ENCODE measurements at regions not wholly inside any gene's neighbourhood (a gene's known extent, or its start where the extent isn't known, plus 50 kb on each side); places are given as distances from the start of the nearest gene placed in this dataset.

DNA sequence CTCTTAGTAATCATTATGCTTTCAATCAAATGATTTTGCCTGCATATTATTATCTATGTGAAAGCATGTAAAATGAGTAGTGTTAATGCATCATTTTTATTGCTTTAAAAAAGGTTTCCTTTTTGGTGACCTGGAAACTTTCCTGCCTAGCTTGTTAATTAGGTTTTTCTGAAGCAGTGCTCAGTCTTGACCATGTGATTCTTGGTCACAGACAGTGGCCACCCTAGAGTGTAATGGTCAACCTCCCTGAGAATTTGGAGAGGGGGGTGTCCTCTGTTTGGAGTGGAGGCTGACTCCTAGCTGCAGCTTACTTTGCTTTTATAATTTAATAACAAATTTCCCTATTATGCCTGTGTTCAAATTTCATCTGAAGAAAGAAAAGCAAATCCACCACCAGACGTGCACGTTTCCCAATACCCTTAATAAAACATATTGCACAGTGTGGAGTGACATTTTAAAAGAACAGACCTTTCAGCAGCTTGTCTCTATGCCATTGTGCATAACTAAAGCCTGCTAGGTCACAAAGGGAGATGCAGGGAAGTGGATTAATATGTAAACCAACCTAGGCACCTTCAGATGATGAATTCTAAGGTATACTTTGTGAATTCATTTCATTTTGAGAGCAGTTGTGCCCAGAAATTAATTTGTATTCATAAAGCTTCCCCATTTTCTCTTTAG lies 130.6 kb downstream of the RPRM start:
- DNase-seq (ENCODE audit: low read depth), result no peak
- TF ChIP-seq, protein P1, sequence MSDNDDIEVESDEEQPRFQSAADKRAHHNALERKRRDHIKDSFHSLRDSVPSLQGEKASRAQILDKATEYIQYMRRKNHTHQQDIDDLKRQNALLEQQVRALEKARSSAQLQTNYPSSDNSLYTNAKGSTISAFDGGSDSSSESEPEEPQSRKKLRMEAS (IDR thresholded peaks at IDR 0.05; ENCODE audit: low read depth, low read length), result no peak
- TF ChIP-seq, protein P2, sequence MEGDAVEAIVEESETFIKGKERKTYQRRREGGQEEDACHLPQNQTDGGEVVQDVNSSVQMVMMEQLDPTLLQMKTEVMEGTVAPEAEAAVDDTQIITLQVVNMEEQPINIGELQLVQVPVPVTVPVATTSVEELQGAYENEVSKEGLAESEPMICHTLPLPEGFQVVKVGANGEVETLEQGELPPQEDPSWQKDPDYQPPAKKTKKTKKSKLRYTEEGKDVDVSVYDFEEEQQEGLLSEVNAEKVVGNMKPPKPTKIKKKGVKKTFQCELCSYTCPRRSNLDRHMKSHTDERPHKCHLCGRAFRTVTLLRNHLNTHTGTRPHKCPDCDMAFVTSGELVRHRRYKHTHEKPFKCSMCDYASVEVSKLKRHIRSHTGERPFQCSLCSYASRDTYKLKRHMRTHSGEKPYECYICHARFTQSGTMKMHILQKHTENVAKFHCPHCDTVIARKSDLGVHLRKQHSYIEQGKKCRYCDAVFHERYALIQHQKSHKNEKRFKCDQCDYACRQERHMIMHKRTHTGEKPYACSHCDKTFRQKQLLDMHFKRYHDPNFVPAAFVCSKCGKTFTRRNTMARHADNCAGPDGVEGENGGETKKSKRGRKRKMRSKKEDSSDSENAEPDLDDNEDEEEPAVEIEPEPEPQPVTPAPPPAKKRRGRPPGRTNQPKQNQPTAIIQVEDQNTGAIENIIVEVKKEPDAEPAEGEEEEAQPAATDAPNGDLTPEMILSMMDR (IDR thresholded peaks at IDR 0.05; ENCODE audit: low read depth, low read length), result no peak
- no peak for TF ChIP-seq POLR2A (IDR thresholded peaks at IDR 0.05; ENCODE audit: extremely low read depth, insufficient read length)
- TF ChIP-seq MYC (IDR thresholded peaks at IDR 0.05; ENCODE audit: low read depth, low read length), result no peak

DNA sequence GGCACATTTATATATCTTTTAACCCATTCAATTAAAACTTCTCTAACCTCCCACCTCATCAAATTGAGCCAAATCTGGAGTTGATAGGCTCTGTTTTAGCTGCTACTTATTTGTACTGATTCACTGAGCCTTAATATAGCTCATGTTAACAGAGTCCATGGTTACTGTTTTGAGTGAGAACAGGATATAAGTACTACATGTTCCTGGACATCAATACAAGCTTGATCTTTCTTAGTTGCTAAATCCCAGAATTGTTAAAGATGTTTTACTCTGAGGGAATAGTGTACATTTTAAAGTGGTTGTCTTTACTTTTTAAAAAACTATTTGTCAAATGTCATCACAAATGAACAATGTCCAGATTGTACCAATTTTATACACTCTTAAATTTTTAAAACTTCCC lies 157.7 kb downstream of the RPRM start:
- no peak overlapping the region for H3K4me3 ChIP-seq (ENCODE audit: low read depth, low read length)
- TF ChIP-seq, protein P1 (IDR thresholded peaks at IDR 0.05; ENCODE audit: low read depth, low read length), result no peak
- TF ChIP-seq POLR2A (IDR thresholded peaks at IDR 0.05; ENCODE audit: extremely low read depth, insufficient read length) (no peak), MYC (IDR thresholded peaks at IDR 0.05; ENCODE audit: low read depth, low read length) (no peak)
- TF ChIP-seq, protein P2 (IDR thresholded peaks at IDR 0.05; ENCODE audit: low read depth, low read length), result no peak
- no peak for DNase-seq (ENCODE audit: low read depth)

More for the DNA sequence above, 130.6 kb downstream of the RPRM start:
- no peak overlapping the region for H3K4me3 ChIP-seq (ENCODE audit: low read depth, low read length)

DNA sequence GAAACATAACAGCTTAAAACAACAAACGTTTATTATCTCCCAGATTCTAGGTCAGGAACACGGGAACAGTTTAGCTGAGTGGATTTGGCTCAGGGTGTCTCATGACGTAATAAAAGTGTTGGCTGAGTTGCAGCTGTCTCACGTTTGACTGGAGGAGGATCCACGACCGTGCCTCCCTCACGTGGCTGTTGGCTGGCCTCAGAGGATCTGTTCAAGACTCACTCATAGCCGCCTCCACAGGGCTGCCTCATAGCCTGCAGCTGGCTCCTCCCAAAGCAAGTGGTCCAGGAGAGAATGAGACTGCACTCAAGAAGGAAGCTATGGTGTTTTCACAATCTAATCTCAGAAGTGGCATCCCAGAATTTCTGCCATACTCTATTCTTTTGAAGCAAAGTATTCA lies 167.1 kb downstream of the RPRM start:
- TF ChIP-seq POLR2A (IDR thresholded peaks at IDR 0.05; ENCODE audit: extremely low read depth, insufficient read length) (no peak), MYC (IDR thresholded peaks at IDR 0.05; ENCODE audit: low read depth, low read length) (no peak)
- TF ChIP-seq, protein P2 (IDR thresholded peaks at IDR 0.05; ENCODE audit: low read depth, low read length), result no peak
- TF ChIP-seq, protein P1 (IDR thresholded peaks at IDR 0.05; ENCODE audit: low read depth, low read length), result no peak
- DNase-seq (ENCODE audit: low read depth), result no peak
- H3K4me3 ChIP-seq (ENCODE audit: low read depth, low read length), result no peak overlapping the region

DNA sequence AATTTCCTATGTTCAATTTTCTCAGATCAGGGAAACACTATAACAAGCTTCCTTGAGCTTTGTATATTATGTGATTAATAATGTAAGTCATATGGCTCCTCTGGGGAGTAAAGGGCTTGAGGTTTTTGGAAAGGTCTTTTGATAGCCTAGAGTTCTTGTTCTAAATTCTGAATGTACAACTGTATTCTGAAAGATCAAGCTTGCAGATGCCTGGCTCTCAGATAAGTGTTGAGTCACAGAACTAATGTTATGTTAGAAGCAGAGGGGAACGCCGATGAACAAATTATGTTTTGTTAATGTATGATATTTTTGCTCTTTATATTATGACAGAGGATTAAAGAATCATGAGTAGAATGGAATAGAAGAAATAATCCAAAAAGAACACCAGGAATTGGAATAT lies 170.1 kb downstream of the RPRM start:
- TF ChIP-seq MYC (IDR thresholded peaks at IDR 0.05; ENCODE audit: low read depth, low read length) (no peak), POLR2A (IDR thresholded peaks at IDR 0.05; ENCODE audit: extremely low read depth, insufficient read length) (no peak)
- TF ChIP-seq, protein P1 (IDR thresholded peaks at IDR 0.05; ENCODE audit: low read depth, low read length), result no peak
- TF ChIP-seq, protein P2 (IDR thresholded peaks at IDR 0.05; ENCODE audit: low read depth, low read length), result no peak
- no peak overlapping the region for H3K4me3 ChIP-seq (ENCODE audit: low read depth, low read length)
- no peak for DNase-seq (ENCODE audit: low read depth)

DNA sequence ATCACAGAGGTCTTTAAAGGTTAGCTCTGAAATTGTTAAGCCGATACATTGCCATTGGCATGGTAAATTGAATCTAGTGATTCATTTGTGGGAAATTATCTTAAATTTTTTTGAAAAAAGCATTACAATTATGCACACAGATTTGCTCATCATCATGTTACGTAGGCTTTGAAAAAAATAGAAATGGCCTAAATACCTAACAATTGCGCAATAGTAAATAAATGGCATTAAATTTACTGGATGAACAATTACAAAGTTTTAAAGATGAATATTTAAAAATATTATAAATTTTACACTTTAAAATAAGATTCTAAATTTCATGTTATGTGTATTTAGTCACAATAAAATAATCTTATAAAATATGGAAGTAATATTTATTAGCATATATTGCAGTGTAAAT lies 171.3 kb downstream of the RPRM start:
- no peak for DNase-seq (ENCODE audit: low read depth)
- H3K4me3 ChIP-seq (ENCODE audit: low read depth, low read length), result no peak overlapping the region
- TF ChIP-seq, protein P1 (IDR thresholded peaks at IDR 0.05; ENCODE audit: low read depth, low read length), result no peak
- TF ChIP-seq, protein P2 (IDR thresholded peaks at IDR 0.05; ENCODE audit: low read depth, low read length), result no peak
- TF ChIP-seq POLR2A (IDR thresholded peaks at IDR 0.05; ENCODE audit: extremely low read depth, insufficient read length) (no peak), MYC (IDR thresholded peaks at IDR 0.05; ENCODE audit: low read depth, low read length) (no peak)

Measured in NB4 (cell line).